Vagina (tissue), 2 donors: ENCODE measurements at regions not wholly inside any gene's neighbourhood (a gene's known extent, or its start where the extent isn't known, plus 50 kb on each side); places are given as distances from the start of the nearest gene placed in this dataset.

Source experiments
- POLR2A ChIP-seq, 2 donors: fragments of 450-650 bp; IDR thresholded peaks; one replicate each; pipeline ENCODE4 v1.6.1; 2017; ENCODE audit warnings: antibody characterized with exemption in 2 of 2, mild to moderate bottlenecking in 2 of 2, moderate library complexity in 2 of 2
- POLR2AphosphoS5 ChIP-seq, 2 donors: sonication (generic); formaldehyde crosslinking; IDR thresholded peaks; one replicate each; pipeline ENCODE4 v1.9.0; 2017; ENCODE audit warnings: antibody characterized with exemption in 2 of 2, mild to moderate bottlenecking in 2 of 2, low read depth in 1 of 2; ENCODE audit not compliant: insufficient read depth in 1 of 2
- TF ChIP-seq, protein P1 (sequence below), 3 experiments: fragments of 450-650 bp in 2 of 3; fragments of 200-600 bp in 1 of 3; sonication (generic) in 1 of 3; IDR thresholded peaks; one replicate each; pipeline ENCODE4 v1.5.1; 2017 to 2019; ENCODE audit warnings: antibody characterized with exemption in 3 of 3, mild to moderate bottlenecking in 2 of 3, moderate library complexity in 2 of 3

DNA sequence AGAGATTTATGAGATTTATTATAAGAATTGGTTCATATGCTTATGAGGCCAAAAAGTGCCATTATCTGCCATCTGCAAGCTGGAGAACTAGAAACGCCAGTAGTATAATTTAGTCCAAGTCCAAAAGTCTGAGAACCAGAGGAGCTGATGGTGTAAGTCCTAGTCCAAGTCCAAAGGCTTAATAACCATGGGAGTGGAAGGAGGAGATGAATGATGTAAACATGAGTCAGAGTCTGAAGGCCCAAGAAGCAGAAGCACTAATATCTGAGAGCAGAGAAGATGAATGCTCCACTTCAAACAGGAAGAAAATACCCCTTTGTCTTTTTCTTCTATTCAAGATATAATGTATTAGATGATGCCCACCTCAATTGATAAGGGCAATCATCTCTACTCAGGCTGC, 185.7 kb downstream of the CGGBP1 start:
- TF ChIP-seq, protein P1, sequence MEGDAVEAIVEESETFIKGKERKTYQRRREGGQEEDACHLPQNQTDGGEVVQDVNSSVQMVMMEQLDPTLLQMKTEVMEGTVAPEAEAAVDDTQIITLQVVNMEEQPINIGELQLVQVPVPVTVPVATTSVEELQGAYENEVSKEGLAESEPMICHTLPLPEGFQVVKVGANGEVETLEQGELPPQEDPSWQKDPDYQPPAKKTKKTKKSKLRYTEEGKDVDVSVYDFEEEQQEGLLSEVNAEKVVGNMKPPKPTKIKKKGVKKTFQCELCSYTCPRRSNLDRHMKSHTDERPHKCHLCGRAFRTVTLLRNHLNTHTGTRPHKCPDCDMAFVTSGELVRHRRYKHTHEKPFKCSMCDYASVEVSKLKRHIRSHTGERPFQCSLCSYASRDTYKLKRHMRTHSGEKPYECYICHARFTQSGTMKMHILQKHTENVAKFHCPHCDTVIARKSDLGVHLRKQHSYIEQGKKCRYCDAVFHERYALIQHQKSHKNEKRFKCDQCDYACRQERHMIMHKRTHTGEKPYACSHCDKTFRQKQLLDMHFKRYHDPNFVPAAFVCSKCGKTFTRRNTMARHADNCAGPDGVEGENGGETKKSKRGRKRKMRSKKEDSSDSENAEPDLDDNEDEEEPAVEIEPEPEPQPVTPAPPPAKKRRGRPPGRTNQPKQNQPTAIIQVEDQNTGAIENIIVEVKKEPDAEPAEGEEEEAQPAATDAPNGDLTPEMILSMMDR (IDR thresholded peaks at IDR 0.05), result no peak
- TF ChIP-seq POLR2A (IDR thresholded peaks at IDR 0.05), result no peak
- TF ChIP-seq POLR2AphosphoS5 (IDR thresholded peaks at IDR 0.05; ENCODE audit: insufficient read depth in 1 of 2, low read depth in 1 of 2), result no peak
